ENCODE measurements at regions not wholly inside any gene's neighbourhood (a gene's known extent, or its start where the extent isn't known, plus 50 kb on each side); places are given as distances from the start of the nearest gene placed in this dataset.

DNA sequence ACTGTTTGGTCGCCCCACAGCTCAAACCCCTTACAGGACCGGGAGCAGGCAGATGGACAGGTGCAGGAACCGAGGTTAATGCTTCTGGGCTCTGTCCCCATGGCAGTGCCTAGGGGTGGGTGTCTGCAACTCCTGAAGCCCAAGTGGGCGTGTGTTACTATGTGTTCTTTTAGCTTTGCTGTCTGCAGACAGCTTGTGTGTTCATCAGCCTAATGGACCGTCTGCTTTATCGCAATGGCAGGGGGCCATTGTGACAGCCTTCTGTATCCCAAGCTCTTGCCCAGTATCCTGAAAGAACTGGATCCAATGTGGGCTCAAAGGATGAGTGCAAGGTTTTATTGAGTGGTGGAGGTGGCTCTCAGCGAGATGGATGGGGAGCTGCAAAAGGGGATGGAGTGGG is 266.7 kb downstream of the CSNK1G3 start:
- Mint-ChIP-seq H3K27ac (no peak overlapping the region), H3K4me1 (no peaks in the 10 kb centered on the region), H3K36me3 (ENCODE audit: low read depth) (no peaks in the 10 kb centered on the region), H3K27me3 (no peaks in the 10 kb centered on the region), H3K4me3 (no peak overlapping the region)
- ATAC-seq (no peak), DNase-seq (no peak)
- H3K9me3 ChIP-seq (ENCODE audit: control insufficient read depth, low read length, poor library complexity, severe bottlenecking), result no peaks in the 10 kb centered on the region

DNA sequence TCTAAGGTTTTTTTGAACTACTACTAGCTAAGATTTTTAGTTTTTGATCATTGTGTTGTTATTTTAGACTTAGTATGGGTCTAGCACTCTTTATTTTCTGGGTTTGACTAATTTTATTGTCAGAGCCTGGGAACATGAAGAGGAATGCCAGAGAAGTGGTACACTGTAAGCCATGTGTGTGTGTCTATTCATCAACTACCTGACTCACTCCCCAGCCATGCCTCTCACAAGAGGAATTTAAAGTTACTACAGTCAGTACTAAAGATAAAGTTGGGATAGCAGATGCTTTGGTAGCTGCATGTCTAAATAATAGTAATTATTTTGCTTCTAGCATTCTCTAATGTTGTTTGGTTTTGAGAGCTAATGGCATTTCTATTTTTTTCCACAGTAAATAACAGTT is 264.8 kb downstream of the CSNK1G3 start:
- no peaks in the 10 kb centered on the region for H3K4me1 Mint-ChIP-seq
- H3K27me3 Mint-ChIP-seq, result no peaks in the 10 kb centered on the region
- H3K27ac Mint-ChIP-seq, result no peak overlapping the region
- ATAC-seq, result no peak
- no peak for DNase-seq
- no peaks in the 10 kb centered on the region for H3K9me3 ChIP-seq (ENCODE audit: control insufficient read depth, low read length, poor library complexity, severe bottlenecking)
- no peaks in the 10 kb centered on the region for H3K36me3 Mint-ChIP-seq (ENCODE audit: low read depth)
- no peak overlapping the region for H3K4me3 Mint-ChIP-seq

DNA sequence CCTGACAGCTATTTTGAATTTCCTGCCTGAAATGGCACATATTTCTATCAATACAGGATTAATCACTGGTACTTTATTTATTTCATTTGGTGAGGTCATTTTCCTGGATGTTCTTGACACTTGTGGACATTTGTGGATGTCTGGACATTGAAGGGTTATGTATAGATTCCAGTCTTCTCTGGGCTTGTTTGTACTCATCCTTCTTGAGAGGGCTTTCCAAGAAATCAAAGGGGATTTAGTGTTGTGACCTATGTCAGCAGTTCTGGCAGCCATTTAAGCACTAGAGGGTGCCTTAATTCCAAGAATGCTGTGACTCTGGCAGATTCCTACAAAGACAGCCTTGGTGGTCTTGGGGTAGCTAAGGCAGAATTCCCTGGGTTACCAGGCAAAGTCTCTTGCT is 259.7 kb downstream of the CSNK1G3 start:
- no peak overlapping the region for H3K27ac Mint-ChIP-seq
- ATAC-seq, result no peak

DNA sequence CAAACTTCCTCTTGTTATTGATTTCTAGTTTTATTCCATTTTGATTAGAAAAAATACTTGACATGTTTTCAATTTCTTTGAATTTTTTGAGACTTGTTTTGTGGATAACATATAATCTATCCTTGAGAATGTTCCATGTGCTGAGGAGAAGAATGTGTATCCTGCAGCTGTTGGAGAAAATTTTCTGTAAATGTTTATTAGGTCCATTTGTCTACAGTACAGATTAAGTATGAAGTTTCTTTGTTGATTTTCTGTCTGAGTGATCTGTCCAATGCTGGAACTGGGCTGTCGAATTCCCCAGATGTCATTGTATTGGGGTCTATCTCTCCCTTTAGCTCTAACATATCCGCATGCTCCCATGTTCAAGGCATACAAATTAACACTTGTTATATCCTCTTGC is 251.2 kb downstream of the CSNK1G3 start:
- no peak overlapping the region for H3K27ac Mint-ChIP-seq
- H3K4me3 Mint-ChIP-seq, result no peak overlapping the region
- ATAC-seq (no peak), DNase-seq (no peak)
- no peaks in the 10 kb centered on the region for H3K9me3 ChIP-seq (ENCODE audit: control insufficient read depth, low read length, poor library complexity, severe bottlenecking)
- H3K4me1 Mint-ChIP-seq, result no peaks in the 10 kb centered on the region
- no peaks in the 10 kb centered on the region for H3K27me3 Mint-ChIP-seq
- H3K36me3 Mint-ChIP-seq (ENCODE audit: low read depth), result no peaks in the 10 kb centered on the region

More for the DNA sequence above, 259.7 kb downstream of the CSNK1G3 start:
- no peaks in the 10 kb centered on the region for H3K27me3 Mint-ChIP-seq
- no peaks in the 10 kb centered on the region for H3K4me1 Mint-ChIP-seq
- no peaks in the 10 kb centered on the region for H3K9me3 ChIP-seq (ENCODE audit: control insufficient read depth, low read length, poor library complexity, severe bottlenecking)
- H3K36me3 Mint-ChIP-seq (ENCODE audit: low read depth), result no peaks in the 10 kb centered on the region
- no peak for DNase-seq
- no peak overlapping the region for H3K4me3 Mint-ChIP-seq

DNA sequence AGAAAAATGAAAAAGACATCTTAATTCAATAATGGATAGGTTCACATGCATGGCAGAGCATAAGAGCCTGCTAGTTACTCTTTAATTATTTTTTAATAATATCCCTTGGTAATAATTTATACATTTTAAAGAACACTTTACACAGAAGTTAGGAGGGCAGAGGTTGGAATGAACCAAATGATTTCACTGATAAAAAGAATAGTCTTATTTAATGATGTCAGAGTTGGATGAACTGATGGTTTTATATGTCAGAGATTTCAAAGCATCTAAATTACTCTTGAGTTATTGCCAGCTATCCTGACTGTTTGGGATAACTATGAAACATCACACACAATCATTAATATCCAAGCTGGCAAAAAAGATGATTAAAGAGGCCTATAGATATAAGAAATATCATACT is 244.8 kb downstream of the CSNK1G3 start:
- Mint-ChIP-seq H3K4me3 (no peak overlapping the region), H3K27ac (no peak overlapping the region), H3K36me3 (ENCODE audit: low read depth) (no peaks in the 10 kb centered on the region), H3K4me1 (no peaks in the 10 kb centered on the region), H3K27me3 (no peaks in the 10 kb centered on the region)
- DNase-seq (no peak), ATAC-seq (no peak)
- H3K9me3 ChIP-seq (ENCODE audit: control insufficient read depth, low read length, poor library complexity, severe bottlenecking), result no peaks in the 10 kb centered on the region

DNA sequence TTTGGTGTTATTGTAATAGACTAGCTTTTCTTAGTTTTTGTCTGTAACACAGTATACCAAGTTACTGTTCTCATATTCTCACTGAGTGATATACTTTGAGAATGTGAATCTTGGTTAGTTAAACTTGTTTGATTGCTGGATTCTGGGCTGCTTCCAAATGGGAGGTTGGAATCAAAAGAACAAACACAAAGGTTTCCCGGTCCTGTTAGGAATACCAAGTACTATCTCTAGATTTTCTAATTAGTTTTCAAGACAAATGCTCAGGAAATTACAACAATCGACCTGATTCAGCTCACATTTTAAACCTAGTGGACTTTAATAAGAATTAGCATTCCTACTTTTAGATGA is 244.3 kb downstream of the CSNK1G3 start:
- ATAC-seq, result no peak

DNA sequence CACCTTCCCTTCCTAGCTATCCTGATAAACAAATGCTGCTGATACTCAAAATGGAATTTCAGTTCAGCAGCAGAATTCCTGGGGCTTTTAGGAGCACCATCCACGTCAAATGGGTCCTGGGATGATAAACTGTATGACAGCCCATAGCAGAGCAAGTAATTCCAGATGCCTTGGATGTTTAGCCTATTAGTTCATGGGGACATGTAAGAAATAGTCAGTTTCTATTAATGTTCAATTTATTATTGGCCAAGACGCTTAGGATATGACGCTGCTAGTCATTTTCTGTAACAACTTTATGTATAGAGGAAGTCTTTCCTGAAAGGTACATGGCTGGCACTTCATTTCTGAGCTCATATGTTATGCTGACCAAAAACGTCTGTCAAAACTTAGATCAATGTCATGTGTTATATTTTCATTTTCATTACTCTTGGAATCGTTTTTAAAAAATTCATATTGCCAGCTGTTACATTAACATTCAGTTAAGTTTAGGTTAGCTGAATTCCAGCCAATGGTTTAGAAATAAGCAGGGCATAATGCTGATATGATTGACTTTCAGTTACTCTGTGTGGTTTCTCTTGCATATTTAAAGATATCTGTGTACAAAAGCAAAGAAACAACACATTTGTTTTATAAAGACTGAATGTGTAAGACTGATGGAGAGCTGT is 243.8 kb downstream of the CSNK1G3 start:
- ATAC-seq (no peak), DNase-seq (no peak)
- no peak overlapping the region for H3K4me3 Mint-ChIP-seq
- no peaks in the 10 kb centered on the region for H3K9me3 ChIP-seq (ENCODE audit: control insufficient read depth, low read length, poor library complexity, severe bottlenecking)
- no peaks in the 10 kb centered on the region for H3K27me3 Mint-ChIP-seq
- H3K36me3 Mint-ChIP-seq (ENCODE audit: low read depth), result no peaks in the 10 kb centered on the region
- no peaks in the 10 kb centered on the region for H3K4me1 Mint-ChIP-seq
- H3K27ac Mint-ChIP-seq, result no peak overlapping the region

More for the DNA sequence above, 244.3 kb downstream of the CSNK1G3 start:
- Mint-ChIP-seq H3K27ac (no peak overlapping the region), H3K27me3 (no peaks in the 10 kb centered on the region), H3K4me3 (no peak overlapping the region), H3K4me1 (no peaks in the 10 kb centered on the region), H3K36me3 (ENCODE audit: low read depth) (no peaks in the 10 kb centered on the region)
- DNase-seq, result no peak
- H3K9me3 ChIP-seq (ENCODE audit: control insufficient read depth, low read length, poor library complexity, severe bottlenecking), result no peaks in the 10 kb centered on the region

DNA sequence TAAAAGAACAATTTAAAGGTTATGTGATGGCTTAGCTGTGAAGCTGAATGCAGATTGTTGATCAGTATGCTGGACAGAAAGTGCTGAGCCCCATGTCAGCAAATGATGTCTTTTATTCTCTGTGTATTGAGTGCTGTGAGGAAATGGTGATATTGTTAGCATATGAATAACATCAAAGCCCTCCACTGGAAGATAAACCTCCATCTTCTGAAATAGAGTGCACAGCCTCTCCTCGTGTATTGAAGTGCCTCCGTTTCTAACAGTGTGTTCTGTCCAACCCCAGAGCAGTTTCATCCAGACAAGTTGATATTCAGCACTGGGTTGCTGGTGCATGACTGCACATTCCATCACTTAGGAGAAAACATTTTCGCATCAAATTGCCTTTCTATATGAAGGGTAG is 242.9 kb downstream of the CSNK1G3 start:
- DNase-seq (no peak), ATAC-seq (no peak)
- Mint-ChIP-seq H3K27me3 (no peaks in the 10 kb centered on the region), H3K36me3 (ENCODE audit: low read depth) (no peaks in the 10 kb centered on the region), H3K4me1 (no peaks in the 10 kb centered on the region), H3K27ac (no peak overlapping the region), H3K4me3 (no peak overlapping the region)
- no peaks in the 10 kb centered on the region for H3K9me3 ChIP-seq (ENCODE audit: control insufficient read depth, low read length, poor library complexity, severe bottlenecking)

DNA sequence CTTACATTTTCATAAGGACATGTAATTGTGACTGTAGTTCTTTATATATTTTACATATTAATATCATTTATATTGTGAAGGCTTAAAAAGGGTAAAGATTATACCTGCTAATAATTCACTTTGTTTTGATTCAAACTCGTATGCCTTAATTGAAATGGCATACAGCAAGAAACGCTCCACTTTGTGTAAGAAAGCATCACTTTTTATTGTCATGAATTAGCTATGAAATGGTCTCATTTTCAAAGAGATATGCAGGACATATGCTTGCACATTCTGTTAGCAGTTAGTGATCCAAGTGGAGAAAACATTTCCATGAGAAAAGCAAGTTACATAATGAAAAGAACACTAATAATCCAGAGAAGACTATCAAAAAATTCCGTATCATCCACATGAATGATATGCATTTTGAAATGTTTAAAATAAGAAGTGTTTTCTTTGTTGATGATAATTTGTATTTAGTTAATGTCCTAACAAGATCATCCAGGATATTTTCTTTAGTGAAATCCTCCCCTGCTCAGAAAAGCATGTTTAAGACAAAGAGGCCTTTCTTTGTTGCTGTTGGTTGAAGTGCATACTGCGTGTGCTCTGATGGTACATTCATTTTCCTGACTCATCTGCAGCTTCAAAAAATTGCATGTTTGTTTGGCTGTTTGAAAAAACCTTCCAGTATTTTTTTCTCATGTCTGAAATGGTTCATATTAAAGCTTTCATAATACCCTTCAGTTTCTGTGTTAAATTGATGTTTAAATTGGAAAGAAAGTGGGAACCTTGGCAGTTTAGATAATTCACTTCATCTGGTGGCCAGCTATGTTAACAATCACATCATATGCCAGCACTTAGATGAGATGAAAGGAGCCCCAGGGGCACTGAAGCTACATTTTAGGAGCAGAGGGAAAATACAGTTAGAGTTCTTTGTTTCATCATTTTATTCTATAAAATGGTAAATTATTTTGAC is 242.2 kb downstream of the CSNK1G3 start:
- no peaks in the 10 kb centered on the region for H3K27me3 Mint-ChIP-seq
- H3K4me1 Mint-ChIP-seq, result no peaks in the 10 kb centered on the region
- no peaks in the 10 kb centered on the region for H3K36me3 Mint-ChIP-seq (ENCODE audit: low read depth)
- H3K4me3 Mint-ChIP-seq, result no peak overlapping the region
- no peaks in the 10 kb centered on the region for H3K9me3 ChIP-seq (ENCODE audit: control insufficient read depth, low read length, poor library complexity, severe bottlenecking)
- ATAC-seq (no peak), DNase-seq (no peak)
- H3K27ac Mint-ChIP-seq, result no peak overlapping the region

DNA sequence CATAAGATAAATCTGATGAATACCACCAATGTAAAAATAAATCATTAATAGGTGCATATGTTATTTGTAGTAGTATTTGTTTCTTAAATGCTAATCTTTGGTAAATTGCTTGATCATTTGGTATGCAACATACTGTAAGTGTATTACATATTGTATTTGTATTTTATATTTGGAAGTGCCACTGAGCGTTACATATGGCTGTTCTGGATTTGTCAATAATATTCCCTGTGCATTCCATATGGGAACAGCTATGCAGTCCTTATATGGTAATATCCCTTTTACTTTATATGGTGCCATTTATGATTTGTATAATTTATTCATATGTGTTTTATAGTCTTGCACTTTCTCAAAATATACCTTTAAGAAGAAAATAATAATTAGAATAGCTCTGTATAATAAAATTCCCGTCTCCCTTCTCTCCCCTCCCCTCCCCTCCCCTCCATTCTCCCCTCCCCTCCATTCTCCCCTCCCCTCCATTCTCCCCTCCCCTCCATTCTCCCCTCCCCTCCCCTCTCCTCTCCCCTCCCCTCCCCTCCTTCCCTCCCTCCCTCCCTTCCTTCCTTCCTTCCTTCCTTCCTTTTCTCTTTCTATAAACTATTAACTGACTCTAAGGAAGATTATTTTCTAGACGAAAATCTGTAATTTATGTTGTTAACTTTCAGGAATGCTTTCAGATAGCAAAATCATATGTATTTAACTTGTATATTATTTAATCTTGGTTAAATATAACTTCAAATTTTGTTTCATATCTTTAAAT is 241.4 kb downstream of the CSNK1G3 start:
- DNase-seq (no peak), ATAC-seq (no peak)
- no peaks in the 10 kb centered on the region for H3K36me3 Mint-ChIP-seq (ENCODE audit: low read depth)
- H3K27me3 Mint-ChIP-seq, result no peaks in the 10 kb centered on the region
- H3K9me3 ChIP-seq (ENCODE audit: control insufficient read depth, low read length, poor library complexity, severe bottlenecking), result no peaks in the 10 kb centered on the region
- H3K4me1 Mint-ChIP-seq, result no peaks in the 10 kb centered on the region
- no peak overlapping the region for H3K4me3 Mint-ChIP-seq
- H3K27ac Mint-ChIP-seq, result no peak overlapping the region

DNA sequence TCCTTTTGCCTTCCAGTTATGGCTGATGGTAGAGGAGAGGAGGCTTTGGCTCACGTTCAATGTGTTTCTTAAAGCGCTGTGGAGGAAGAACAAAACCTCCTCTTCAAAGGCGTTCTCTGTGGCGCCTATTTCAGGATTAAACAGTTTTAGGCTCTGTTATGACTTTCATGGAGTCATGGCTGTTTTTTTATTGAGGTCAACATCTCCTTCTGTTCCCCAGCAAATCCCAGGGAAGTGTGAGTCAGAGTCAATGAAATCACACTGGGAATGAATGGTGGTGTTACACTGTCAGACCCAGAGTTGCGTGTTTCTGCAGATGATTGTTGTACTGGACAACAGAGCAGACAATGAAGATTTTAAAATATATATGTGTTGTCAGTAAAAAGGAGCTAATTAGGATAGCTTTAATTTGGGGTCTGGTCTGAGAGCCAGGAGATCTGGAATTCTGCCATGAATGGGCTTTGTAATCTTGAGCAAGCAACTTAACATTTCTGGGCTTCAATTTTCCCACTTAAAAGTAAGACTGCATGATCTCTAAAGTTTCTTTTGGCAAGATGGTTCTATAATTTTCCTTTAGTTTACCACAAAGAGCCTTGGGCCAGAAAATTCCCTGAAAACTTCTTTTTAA is 240.7 kb downstream of the CSNK1G3 start:
- Mint-ChIP-seq H3K4me3 (no peak overlapping the region), H3K27me3 (no peaks in the 10 kb centered on the region), H3K4me1 (no peaks in the 10 kb centered on the region), H3K27ac (no peak overlapping the region), H3K36me3 (ENCODE audit: low read depth) (no peaks in the 10 kb centered on the region)
- DNase-seq (no peak), ATAC-seq (no peak)
- no peaks in the 10 kb centered on the region for H3K9me3 ChIP-seq (ENCODE audit: control insufficient read depth, low read length, poor library complexity, severe bottlenecking)

DNA sequence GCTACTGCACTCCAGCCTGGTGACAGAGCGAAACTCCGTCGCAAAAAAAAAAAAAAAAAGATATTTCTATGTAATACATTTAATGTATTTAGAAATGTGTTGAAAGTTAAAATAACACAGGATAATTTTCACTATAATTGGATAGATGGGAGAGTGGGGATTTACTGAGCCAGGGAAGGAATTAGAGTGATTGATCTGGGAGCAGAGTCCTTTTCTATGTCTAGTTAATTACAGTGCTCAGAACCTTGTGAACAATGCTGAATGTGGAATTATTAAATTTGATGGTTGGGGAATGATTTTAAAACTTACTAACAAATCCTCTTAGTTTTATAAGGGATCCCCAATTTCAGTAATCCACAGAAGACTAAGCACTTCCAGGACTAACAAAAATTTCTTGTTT is 239.7 kb downstream of the CSNK1G3 start:
- Mint-ChIP-seq H3K36me3 (ENCODE audit: low read depth) (no peaks in the 10 kb centered on the region), H3K4me3 (no peak overlapping the region), H3K27me3 (no peaks in the 10 kb centered on the region), H3K4me1 (no peaks in the 10 kb centered on the region), H3K27ac (no peak overlapping the region)
- no peaks in the 10 kb centered on the region for H3K9me3 ChIP-seq (ENCODE audit: control insufficient read depth, low read length, poor library complexity, severe bottlenecking)
- ATAC-seq (no peak), DNase-seq (no peak)

DNA sequence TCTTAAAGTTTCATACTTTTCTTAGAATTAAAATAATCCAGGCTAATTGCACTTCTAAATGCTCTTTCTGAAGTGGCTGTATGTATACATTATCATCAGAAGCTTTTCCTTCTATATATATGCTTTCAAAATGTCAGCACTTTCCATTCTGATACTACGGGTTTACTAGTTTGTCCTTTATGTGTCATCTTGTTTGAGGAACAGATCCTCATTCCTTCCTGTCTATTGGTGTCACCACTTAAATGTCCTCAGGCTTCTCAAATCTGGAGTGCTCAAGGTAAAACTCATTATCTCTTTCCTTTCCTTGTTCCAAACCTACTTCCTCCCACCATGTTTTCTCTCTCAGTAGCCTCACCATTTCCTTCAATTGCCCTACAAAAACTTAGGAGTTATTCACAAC is 236.3 kb downstream of the CSNK1G3 start:
- ATAC-seq (no peak), DNase-seq (no peak)
- Mint-ChIP-seq H3K4me1 (no peaks in the 10 kb centered on the region), H3K36me3 (ENCODE audit: low read depth) (no peaks in the 10 kb centered on the region), H3K27me3 (no peaks in the 10 kb centered on the region), H3K4me3 (no peak overlapping the region), H3K27ac (no peak overlapping the region)
- no peaks in the 10 kb centered on the region for H3K9me3 ChIP-seq (ENCODE audit: control insufficient read depth, low read length, poor library complexity, severe bottlenecking)
